SK-N-DZ (cell line): ENCODE measurements at regions not wholly inside any gene's neighbourhood (a gene's known extent, or its start where the extent isn't known, plus 50 kb on each side); places are given as distances from the start of the nearest gene placed in this dataset.

Source experiments
- DNase-seq: peaks from one replicate; pipeline ENCODE4 v3.0.0-alpha.2; 2015; ENCODE audit warnings: low spot score

DNA sequence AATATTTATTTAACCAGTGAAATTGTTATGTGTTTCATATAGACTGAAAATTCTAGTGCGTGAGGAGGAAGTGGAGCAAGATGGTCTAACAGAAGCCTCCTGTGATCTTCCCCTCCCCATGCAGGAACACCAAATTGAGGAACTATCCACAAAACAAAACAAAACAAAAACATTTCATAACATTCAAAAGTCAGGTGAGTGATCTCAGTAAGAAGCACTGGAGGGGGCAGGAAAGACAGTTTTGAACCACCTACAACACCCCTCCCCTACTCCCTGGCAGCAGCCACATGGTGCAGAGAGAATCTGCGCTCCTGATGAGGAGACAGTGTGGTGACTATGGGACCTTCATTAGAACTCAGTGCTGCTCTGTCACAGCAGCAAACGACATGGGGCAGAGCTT, 221.9 kb upstream of the SEMA3C start:
- no peak for DNase-seq

DNA sequence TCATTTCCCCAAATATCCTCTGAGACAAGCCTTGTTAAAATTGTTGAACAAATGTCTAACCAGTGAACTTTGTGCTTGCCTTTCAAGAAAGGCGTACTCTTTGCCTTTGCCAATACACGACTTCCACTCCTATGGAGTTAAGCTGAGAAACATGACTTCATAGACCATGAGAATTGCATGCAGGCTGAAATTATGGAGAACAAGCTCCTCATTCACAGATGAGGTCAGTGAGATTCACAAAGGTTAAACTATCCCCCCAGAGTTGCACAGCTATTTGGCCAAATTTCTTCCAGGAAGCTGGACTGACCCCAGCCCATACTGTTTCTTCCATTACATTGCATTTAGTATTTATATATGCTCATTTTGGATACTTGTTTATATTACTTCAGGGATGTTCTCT, 221.4 kb upstream of the SEMA3C start:
- no peak for DNase-seq

GRCh38 chr7:81138870-81139269, 220.0 kb upstream of the SEMA3C start:
- no peak for DNase-seq

- no peak for DNase-seq
Measured at GRCh38 chr7:81135324-81135723, 216.5 kb upstream of the SEMA3C start.

DNA sequence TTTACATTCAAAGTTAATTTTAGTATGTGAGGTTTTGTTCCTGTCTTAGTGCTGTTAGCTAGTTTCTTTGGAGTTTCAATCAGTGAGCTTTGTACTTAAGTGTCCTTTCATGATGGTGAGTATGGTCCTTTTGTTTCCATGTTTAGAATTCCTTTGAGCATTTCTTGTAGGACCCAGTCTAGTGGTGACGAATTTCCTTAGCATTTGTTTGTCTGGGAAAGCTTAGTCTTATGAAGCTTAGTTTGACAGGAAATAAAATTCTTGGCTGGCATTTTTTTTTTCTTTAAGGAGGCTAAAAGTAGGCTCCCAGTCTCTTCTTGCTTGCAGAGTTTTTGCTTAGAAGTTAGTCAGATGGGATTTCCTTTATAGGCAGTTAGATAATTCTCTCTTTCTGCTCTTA, 209.2 kb upstream of the SEMA3C start:
- DNase-seq = no peak

DNA sequence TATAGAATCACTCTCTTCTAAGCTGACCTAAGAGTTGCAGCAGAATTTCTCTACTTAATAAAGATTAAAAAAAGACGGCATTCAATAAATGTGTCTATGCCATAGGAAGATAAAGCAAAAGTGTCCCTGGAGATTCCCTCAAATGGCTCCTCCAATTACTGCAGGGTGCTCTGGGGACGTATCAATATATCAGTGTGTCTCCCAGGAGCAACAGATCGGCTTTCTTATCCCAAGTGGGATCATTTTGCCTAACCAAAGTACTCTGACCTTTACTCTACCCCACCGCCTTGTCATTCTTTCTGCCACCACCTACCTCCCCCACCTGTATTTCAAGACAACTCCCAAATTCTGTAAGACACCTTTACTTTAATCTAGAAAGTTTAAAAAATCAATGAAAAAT, 202.0 kb upstream of the SEMA3C start:
- DNase-seq = peak; percentile 32

DNA sequence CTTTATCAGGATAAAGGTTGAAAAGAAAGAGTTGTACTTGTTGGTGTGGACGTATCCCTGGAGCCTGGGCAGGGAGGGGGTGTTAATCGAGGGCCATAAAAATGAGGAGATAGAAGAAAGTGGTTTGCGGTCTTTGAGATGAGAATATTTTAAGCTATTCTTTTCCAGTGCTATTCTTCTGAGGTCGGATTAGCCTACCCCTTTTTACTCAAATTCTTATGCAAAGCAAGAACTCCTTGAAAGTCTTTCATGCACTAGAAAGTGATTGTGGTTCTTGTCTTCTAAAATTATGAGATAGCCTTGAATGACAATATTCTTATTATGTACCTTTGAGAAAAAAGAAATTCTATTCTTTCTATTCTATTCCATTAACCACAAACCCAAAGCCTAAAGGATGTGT, 201.3 kb upstream of the SEMA3C start:
- DNase-seq = no peak

DNA sequence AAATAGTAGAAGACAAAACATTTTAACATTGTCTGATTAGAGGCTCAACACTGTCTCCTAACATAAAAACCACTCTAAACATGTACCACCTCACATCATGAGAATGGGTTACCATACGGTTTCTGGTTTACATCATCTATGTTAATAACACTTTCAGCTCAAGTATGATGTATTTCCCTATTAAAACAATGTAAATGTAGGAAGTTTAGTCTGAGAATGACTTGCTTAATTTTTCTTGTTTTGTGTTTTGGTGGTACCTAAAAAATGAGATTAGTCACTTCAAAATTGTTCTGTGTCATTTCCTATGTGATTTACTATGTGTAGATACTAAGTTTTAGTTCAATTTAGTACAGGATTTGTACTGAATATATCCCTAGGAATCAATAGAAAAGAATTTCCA, 195.8 kb upstream of the SEMA3C start:
- DNase-seq = no peak

- no peak for DNase-seq
Measured at GRCh38 chr7:81112731-81113130, 193.9 kb upstream of the SEMA3C start.

GRCh38 chr7:81111781-81112540, 193.1 kb upstream of the SEMA3C start:
- DNase-seq = peak; percentile 81

GRCh38 chr7:81111358-81111757, 192.5 kb upstream of the SEMA3C start:
- DNase-seq = peak; percentile 8

DNA sequence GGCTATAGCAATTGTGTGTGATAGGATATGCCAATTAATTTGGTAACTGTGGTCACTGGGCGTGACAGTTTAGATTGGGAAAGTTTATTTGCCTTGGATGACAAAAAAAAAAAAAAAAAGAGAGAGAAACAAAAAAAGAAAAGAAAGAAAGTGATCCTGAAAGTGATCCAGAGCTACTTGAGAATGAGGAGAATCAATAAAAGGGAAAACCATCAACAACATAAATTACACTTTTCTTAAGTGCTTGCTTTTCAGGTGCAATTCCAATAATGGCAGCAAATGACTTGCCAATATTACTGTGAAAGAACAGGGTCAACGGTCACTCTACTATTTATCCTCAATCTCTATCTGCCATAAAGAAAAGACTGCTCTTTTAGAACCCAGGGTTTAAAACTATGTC, 191.8 kb upstream of the SEMA3C start:
- no peak for DNase-seq

- no peak for DNase-seq
Measured at GRCh38 chr7:81098213-81098612, 179.4 kb upstream of the SEMA3C start.

DNA sequence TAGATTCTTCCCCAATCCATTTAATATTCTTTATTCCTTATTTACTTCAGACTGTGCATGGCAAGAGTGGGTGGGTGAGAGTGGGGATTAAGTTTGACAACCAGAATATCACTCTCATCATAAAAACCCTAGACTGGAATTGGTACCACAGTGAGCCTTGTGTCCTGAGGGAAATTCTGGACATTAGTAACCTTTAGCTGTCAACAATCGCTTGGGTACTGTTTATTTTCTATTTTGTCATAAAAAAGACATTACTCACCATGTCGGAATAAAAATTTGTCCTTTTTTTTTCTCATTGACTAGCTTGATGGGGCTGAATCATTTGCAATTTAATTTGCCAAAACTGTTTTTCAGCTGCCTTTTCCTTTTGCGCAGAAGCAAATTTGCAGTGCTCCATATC, 176.1 kb upstream of the SEMA3C start:
- DNase-seq = no peak

DNA sequence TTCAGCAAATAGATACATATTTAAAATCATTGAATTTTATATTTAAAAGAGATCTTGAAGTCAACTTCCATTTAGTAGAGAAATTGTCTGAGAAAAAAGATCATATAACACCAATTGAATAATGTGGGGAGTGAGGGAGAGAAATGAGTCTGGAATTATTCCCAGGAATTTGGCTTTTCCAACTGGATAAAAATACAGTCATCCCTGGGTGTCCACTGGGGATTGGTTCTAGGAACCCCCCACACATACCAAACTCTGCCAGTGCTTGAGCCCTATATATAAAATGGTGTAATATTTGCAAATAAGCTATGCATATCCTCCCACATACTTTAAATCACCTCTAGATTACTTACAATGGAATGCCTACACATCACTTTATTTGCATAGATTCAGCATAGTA, 162.8 kb upstream of the SEMA3C start:
- DNase-seq = no peak

GRCh38 chr7:81080553-81080952, 161.7 kb upstream of the SEMA3C start:
- no peak for DNase-seq

GRCh38 chr7:81079746-81080145, 160.9 kb upstream of the SEMA3C start:
- no peak for DNase-seq

- DNase-seq = no peak
Measured at GRCh38 chr7:81075150-81075549, 156.3 kb upstream of the SEMA3C start.

- no peak for DNase-seq
Measured at GRCh38 chr7:81074406-81074805, 155.6 kb upstream of the SEMA3C start.

- DNase-seq = no peak
Measured at GRCh38 chr7:81073931-81074251, 155.0 kb upstream of the SEMA3C start.

DNA sequence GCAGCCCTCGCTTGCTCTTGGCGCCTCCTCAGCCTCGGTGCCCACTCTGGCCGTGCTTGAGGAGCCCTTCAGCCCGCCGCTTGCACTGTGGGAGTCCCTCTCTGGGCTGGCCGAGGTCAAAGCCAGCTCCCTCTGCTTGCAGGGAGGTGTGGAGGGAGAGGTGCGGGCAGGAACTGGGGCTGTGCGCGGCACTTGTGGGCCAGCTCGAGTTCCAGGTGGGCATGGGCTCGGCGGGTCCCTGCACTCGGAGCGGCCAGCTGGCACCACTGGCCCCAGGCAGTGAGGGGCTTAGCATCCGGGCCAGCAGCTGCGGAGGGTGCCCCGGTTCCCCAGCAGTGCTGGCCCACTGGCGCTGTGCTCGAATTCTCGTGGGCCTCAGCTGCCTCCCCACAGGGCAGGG, 152.1 kb upstream of the SEMA3C start:
- DNase-seq = no peak

DNA sequence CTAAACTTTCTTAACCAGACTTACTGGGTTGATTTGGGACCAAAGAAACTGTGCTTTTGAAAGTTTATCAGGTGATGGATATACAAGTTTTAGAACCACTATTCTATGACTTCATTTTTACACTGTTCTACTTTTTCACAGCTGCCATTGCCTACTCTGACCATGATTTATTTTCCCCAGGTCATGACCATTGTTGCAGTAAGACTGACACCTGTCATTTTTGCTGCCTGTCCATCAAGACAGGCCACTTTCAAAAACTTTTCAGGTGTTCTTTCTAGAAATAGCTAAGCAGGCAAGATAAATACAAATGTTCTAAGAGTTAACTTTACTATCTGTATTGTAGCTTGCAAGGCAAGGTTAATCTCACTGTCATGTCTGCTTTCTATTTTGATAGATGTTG, 147.9 kb upstream of the SEMA3C start:
- no peak for DNase-seq

GRCh38 chr7:81064426-81064825, 145.6 kb upstream of the SEMA3C start:
- DNase-seq = no peak

DNA sequence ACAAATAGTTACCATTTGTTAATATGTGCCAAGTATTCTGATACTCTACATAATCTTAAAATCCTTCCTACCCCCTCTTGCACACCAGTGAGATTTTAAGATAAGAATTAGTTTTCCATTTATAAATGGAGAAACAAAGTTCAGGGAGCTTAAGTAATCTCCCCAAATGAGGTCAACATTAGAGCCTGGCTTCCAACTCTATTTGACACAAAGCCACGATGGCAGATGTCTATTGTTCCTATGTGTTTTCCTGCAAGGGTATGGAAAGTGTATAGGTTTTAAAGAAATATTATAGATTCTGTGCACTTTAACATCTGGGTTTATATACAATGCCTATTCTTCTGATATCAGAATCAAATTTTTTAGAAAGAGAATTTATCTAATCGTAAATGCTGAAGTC, 143.9 kb upstream of the SEMA3C start:
- no peak for DNase-seq
